PC-9 (cell line): ENCODE measurements at regions not wholly inside any gene's neighbourhood (a gene's known extent, or its start where the extent isn't known, plus 50 kb on each side); places are given as distances from the start of the nearest gene placed in this dataset.

Experiments used
- EZH2 ChIP-seq: fragments of 200-600 bp; sonication (generic); IDR thresholded peaks from 2 replicates; pipeline ENCODE4 v1.8.0; 2017; ENCODE audit warnings: antibody characterized with exemption, low read depth
- TF ChIP-seq, protein P1 (sequence below): fragments of 200-600 bp; sonication (generic); conservative IDR thresholded peaks from 2 replicates; pipeline ENCODE4 v1.6.1; 2017; ENCODE audit warnings: mixed run types, antibody characterized with exemption, mild to moderate bottlenecking, moderate library complexity

DNA sequence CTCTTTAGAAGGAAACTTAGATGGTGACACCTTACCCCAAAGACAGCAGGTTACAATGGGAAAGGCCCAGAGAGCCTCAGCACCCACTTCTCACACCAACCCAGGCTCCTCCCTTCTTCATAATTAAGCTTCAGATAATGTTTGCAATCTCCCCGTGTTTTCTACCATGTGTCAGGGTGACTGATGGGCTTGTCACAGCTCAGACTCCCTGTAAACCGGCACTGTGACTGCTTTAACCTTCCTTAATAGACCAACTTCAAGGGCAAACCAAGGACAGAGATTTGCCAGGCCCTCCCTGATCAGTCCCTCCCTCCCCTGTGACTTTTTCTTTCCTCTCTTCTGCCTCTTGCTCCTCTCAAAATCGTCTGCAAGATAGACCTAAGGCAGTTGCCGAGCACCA, 760.6 kb upstream of the EEF2KMT start:
- TF ChIP-seq, protein P1, sequence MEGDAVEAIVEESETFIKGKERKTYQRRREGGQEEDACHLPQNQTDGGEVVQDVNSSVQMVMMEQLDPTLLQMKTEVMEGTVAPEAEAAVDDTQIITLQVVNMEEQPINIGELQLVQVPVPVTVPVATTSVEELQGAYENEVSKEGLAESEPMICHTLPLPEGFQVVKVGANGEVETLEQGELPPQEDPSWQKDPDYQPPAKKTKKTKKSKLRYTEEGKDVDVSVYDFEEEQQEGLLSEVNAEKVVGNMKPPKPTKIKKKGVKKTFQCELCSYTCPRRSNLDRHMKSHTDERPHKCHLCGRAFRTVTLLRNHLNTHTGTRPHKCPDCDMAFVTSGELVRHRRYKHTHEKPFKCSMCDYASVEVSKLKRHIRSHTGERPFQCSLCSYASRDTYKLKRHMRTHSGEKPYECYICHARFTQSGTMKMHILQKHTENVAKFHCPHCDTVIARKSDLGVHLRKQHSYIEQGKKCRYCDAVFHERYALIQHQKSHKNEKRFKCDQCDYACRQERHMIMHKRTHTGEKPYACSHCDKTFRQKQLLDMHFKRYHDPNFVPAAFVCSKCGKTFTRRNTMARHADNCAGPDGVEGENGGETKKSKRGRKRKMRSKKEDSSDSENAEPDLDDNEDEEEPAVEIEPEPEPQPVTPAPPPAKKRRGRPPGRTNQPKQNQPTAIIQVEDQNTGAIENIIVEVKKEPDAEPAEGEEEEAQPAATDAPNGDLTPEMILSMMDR, result no peak
- no peak for TF ChIP-seq EZH2
